Adrenal gland (tissue), 5 donors: ENCODE measurements at regions not wholly inside any gene's neighbourhood (a gene's known extent, or its start where the extent isn't known, plus 50 kb on each side); places are given as distances from the start of the nearest gene placed in this dataset.

ENCODE experiments used
- CTCF ChIP-seq, 6 experiments: fragments of 450-650 bp in 4 of 6; fragments of 200-600 bp in 2 of 6; sonication (generic) in 1 of 6; IDR thresholded peaks; 1 replicate in 5 of 6; 2 replicates in 1 of 6; pipeline versions ENCODE4 v1.5.1 to v1.8.0; 2016 to 2021; ENCODE audit warnings: antibody characterized with exemption in 6 of 6, mild to moderate bottlenecking in 2 of 6, moderate library complexity in 1 of 6
- POLR2A ChIP-seq, 2 donors: fragments of 450-650 bp; IDR thresholded peaks; one replicate each; pipeline ENCODE4 v1.6.1; 2017; ENCODE audit warnings: antibody characterized with exemption in 2 of 2, mild to moderate bottlenecking in 2 of 2, moderate library complexity in 1 of 2
- donor health status: DM: no; HTN: no; CAD: no.

DNA sequence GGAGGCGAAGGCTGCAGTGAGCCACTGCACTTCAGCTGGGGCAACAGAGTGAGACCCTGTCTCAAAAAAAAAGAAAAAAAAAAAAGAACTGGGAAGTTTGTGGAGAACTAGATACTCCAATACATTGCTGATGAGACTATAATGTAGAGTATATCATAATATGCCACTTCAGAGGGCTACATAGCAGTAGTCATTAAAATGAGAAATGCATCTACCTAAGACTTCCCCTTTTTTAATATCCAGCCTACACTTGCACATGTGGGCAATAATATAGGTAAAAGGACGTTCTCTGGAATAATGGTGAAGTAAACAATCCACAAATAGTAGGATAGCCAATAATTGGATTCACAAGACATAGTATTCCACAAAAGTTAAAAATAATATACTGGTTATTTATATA lies 311.0 kb downstream of the HLX start:
- TF ChIP-seq POLR2A (IDR thresholded peaks at IDR 0.05), result no peak
- TF ChIP-seq CTCF (IDR thresholded peaks at IDR 0.05), result no peak
